ENCODE measurements at regions not wholly inside any gene's neighbourhood (a gene's known extent, or its start where the extent isn't known, plus 50 kb on each side); places are given as distances from the start of the nearest gene placed in this dataset.

- Histone ChIP-seq H4K8ac (ENCODE audit: low read depth in 2 of 2, low read length in 2 of 2) (no peak overlapping the region), H3K9ac (ENCODE audit: low read depth, low read length) (no peak overlapping the region), H2AK5ac (ENCODE audit: low read depth, low read length) (no peak overlapping the region), H3K18ac (ENCODE audit: low read depth, low read length) (no peak overlapping the region), H3K56ac (ENCODE audit: extremely low read depth, insufficient read depth, low read length) (no peak overlapping the region), H4K5ac (ENCODE audit: low read depth, low read length) (no peak overlapping the region), H3K4me2 (ENCODE audit: low read depth, low read length) (no peak overlapping the region), H3K4ac (ENCODE audit: low read depth, low read length) (no peak overlapping the region), H2BK5ac (ENCODE audit: low read depth, low read length, poor library complexity, severe bottlenecking) (no peak overlapping the region), H2BK120ac (ENCODE audit: low read depth, low read length) (no peak overlapping the region), H3K27ac (ENCODE audit: insufficient read depth, low read length) (no peak overlapping the region), H3K4me1 (ENCODE audit: control insufficient read depth, insufficient read depth, low read length) (no peaks in the 10 kb centered on the region), H2BK15ac (ENCODE audit: low read depth, low read length) (no peak overlapping the region), H4K20me1 (ENCODE audit: insufficient read depth, low read length) (no peaks in the 10 kb centered on the region), H2AFZ (replicated peaks; ENCODE audit: low read length, poor library complexity) (no peak overlapping the region), H4K91ac (ENCODE audit: insufficient read depth, low read depth, low read length) (no peak overlapping the region), H3K79me1 (ENCODE audit: low read depth in 1 of 2, low read length in 2 of 2) (no peaks in the 10 kb centered on the region), H3K9me3 (ENCODE audit: control insufficient read depth, insufficient read depth, low read length) (no peaks in the 10 kb centered on the region; the same call in 1 of the 2 replicates), H3K36me3 (ENCODE audit: control insufficient read depth, insufficient read depth, low read length) (no peaks in the 10 kb centered on the region), H2AK9ac (replicated peaks; ENCODE audit: low read depth, low read length, poor library complexity) (no peak overlapping the region), H3K4me3 (ENCODE audit: insufficient read depth, low read depth, low read length) (no peak overlapping the region), H3K27me3 (ENCODE audit: control insufficient read depth, insufficient read depth, low read length) (no peaks in the 10 kb centered on the region), H3K14ac (replicated peaks; ENCODE audit: low read depth, low read length) (no peak overlapping the region), H2BK20ac (ENCODE audit: low read depth, low read length) (no peak overlapping the region), H3K9me1 (ENCODE audit: insufficient read depth, low read length) (no peaks in the 10 kb centered on the region), H3K23ac (ENCODE audit: low read depth, low read length) (no peak overlapping the region)
- ATAC-seq (ENCODE audit: low read depth): no peak
- ChIA-PET POLR2A (ENCODE audit: unreplicated experiment) (no interaction called here), CTCF (interaction anchor here (1.5 kb wide), 1 partner anchor 9 kb away, joined by 4 read pairs; no protein-coding TSS in a partner anchor)
- BruUV-seq (replicated peaks): no TSS peak
- no CpG with 5 or more reads among the region's 2 CpGs for WGBS, 2 experiments (ENCODE audit: extremely low coverage in 2 of 2, insufficient read length in 1 of 2)
- intact Hi-C loops (cut with micrococcal nuclease): loop anchor here (10.0 kb wide), 2 partner anchors 143 to 273 kb away; partner anchors contain the start of gene APOB
- dilution Hi-C loops (cut with HindIII; ENCODE audit: low sequenced_read_pairs, unreplicated experiment): no loop called here
- no peak for TF ChIP-seq FOS (IDR thresholded peaks at IDR 0.05; ENCODE audit: low read depth, low read length)
- no peak for DNase-seq
- in situ Hi-C loops (cut with MboI; ENCODE audit: low sequenced_read_pairs): no loop called here
Measured at GRCh38 chr2:21318263-21318662, 194.5 kb downstream of the TDRD15 start.

Data from IMR-90 (cell line).